AG04449 (cell line): ENCODE measurements at regions not wholly inside any gene's neighbourhood (a gene's known extent, or its start where the extent isn't known, plus 50 kb on each side); places are given as distances from the start of the nearest gene placed in this dataset.
"Not testable (repeated sequence)": the region's sequence is repeated elsewhere in the genome, so short reads cannot be mapped to it uniquely, and the experiment has no call there.

Experiments
- CTCF ChIA-PET: fragments of 350-600 bp; formaldehyde crosslinking; extraction: SDS; loops from one replicate; lab custom pipeline; 2021; ENCODE audit warnings: antibody characterized with exemption; lab: Yijun Ruan, JAX
- POLR2A ChIA-PET: fragments of 400-600, 350-600 bp; formaldehyde crosslinking; extraction: SDS; loops from one replicate; lab custom pipeline; 2020; ENCODE audit warnings: antibody characterized with exemption, inconsistent platforms; lab: Yijun Ruan, JAX
- DNase-seq: peaks from one replicate; pipeline ENCODE4 v3.0.0-alpha.2; 2010; ENCODE audit warnings: low read depth, low spot score
- H3K4me3 ChIP-seq: 2 replicates; pipeline ENCODE4 v1.5.1; 2011; ENCODE audit warnings: low read depth, mild to moderate bottlenecking, control low read depth, low read length
- TF ChIP-seq, protein P1 (sequence below): IDR thresholded peaks from one replicate; pipeline ENCODE4 v1.5.1; 2011; ENCODE audit warnings: mild to moderate bottlenecking, moderate library complexity, low read length, control low read depth, inconsistent platforms; ENCODE audit not compliant: insufficient read depth; ENCODE audit errors: missing control alignments

DNA sequence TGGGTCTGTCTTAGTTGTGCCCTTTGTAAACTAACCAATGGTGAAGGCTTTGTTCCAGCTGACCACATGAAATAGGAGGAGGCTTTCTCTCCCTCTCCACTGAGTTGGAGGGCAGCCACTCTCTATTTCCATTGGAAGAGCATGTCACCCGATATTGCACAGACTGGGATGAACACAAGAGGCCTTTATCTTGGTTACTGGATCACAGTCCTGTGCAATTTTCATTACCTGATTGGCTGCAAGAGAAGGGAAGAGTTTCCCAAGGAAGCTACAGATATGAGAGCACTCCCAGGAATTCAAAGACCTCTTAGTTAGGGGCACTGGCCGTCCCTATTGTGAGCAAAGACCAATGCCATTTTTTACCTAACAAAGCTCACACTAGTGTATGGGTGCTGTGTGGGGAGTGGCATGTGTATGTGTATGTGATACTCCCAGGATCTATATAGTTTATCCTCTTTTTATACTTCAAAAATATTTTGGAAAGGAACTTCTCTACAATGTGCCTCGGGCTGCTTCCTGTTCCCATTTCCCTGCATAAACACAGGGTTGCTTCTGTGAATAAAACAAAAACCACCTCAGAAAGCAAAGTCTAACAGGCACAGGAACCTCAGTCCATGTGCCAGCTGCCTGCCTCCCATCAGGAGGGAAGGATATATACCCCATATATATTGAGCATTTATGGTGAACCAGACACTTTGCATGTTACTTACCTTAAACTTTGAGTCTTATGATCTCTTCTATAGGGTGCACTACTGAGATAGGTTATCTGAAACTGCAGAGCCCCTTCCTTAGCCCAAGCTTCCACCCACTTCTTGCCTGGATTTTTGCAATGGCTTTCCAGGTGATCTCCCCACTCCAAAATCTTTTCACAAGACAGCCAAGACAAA, 126.5 kb downstream of the RASSF10 start:
- ChIA-PET POLR2A (no interaction called here), CTCF (interaction anchor here (2.2 kb wide), 1 partner anchor 171 kb away, joined by 5 read pairs; no protein-coding TSS in a partner anchor)
- DNase-seq = peak; percentile 49
- H3K4me3 ChIP-seq = no peak overlapping the region
- TF ChIP-seq, protein P1, sequence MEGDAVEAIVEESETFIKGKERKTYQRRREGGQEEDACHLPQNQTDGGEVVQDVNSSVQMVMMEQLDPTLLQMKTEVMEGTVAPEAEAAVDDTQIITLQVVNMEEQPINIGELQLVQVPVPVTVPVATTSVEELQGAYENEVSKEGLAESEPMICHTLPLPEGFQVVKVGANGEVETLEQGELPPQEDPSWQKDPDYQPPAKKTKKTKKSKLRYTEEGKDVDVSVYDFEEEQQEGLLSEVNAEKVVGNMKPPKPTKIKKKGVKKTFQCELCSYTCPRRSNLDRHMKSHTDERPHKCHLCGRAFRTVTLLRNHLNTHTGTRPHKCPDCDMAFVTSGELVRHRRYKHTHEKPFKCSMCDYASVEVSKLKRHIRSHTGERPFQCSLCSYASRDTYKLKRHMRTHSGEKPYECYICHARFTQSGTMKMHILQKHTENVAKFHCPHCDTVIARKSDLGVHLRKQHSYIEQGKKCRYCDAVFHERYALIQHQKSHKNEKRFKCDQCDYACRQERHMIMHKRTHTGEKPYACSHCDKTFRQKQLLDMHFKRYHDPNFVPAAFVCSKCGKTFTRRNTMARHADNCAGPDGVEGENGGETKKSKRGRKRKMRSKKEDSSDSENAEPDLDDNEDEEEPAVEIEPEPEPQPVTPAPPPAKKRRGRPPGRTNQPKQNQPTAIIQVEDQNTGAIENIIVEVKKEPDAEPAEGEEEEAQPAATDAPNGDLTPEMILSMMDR = no peak

DNA sequence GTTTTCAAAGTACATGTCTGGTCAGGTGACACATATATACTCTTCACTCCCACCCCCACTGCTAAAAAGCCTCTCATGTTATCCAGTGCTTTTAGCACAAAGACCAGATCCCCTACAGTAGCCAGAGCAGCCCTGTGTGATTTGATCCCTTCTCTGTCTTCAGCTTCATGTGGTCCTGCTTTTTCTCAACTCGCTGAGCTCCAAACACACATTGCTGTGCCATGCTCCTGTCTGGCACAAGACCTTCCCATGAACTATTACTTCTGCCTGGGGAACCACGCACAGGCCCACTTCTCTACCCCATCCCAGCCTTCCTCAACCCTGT, 127.1 kb downstream of the RASSF10 start:
- TF ChIP-seq, protein P1 = no peak
- POLR2A ChIA-PET = no interaction called here
- CTCF ChIA-PET = interaction anchor here (2.2 kb wide), 1 partner anchor 172 kb away, joined by 5 read pairs; no protein-coding TSS in a partner anchor
- DNase-seq = no peak
- H3K4me3 ChIP-seq = no peak overlapping the region

DNA sequence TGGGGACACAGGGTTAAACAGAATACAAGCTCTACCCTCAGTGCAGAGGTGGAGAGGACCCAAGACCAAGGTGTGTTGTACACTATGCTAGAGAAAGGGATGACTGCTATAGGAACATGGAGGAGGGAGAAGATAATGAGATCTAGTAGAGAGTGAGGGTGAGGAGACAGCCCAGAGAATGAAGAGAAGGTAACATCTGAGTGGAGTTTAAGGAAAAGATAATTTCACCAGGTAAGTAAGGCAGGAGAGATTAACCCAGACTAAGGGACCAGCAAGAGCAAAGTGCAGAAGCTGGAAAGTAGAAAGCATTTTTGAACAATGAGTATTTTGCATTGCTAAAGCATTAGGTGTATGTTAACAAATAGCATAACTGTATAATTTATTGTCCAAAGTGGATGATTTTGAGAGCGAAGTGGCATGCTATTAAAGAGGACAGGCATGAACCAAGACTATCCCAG, 128.8 kb downstream of the RASSF10 start:
- TF ChIP-seq, protein P1 = no peak
- POLR2A ChIA-PET = no interaction called here
- H3K4me3 ChIP-seq = no peak overlapping the region
- CTCF ChIA-PET = interaction anchor here (1.1 to 2.2 kb wide), 3 partner anchors 171 to 180 kb away, joined by 3 to 5 read pairs (median 4); no protein-coding TSS in a partner anchor
- DNase-seq = no peak

DNA sequence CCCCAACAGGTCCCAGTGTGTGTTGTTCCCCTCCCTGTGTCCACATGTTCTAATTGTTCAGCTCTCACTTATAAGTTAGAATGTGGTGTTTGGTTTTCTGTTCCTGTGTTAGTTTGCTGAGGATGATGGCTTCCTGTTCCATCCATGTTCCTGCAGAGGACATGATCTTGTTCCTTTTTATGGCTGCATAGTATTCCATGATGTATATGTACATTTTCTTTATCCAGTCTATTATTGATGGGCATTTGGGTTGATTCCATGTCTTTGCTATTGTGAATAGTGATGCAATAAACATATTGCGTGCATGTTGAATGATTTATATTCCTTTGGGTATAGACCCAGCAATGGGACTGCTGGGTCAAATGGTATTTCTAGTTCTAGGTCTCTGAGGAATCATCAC, 130.0 kb downstream of the RASSF10 start:
- POLR2A ChIA-PET, H3K4me3 ChIP-seq, DNase-seq: not testable (repeated sequence)
- CTCF ChIA-PET = interaction anchor here (1.1 to 2.3 kb wide), 2 partner anchors 172 to 174 kb away, joined by 4 to 7 read pairs; no protein-coding TSS in a partner anchor

DNA sequence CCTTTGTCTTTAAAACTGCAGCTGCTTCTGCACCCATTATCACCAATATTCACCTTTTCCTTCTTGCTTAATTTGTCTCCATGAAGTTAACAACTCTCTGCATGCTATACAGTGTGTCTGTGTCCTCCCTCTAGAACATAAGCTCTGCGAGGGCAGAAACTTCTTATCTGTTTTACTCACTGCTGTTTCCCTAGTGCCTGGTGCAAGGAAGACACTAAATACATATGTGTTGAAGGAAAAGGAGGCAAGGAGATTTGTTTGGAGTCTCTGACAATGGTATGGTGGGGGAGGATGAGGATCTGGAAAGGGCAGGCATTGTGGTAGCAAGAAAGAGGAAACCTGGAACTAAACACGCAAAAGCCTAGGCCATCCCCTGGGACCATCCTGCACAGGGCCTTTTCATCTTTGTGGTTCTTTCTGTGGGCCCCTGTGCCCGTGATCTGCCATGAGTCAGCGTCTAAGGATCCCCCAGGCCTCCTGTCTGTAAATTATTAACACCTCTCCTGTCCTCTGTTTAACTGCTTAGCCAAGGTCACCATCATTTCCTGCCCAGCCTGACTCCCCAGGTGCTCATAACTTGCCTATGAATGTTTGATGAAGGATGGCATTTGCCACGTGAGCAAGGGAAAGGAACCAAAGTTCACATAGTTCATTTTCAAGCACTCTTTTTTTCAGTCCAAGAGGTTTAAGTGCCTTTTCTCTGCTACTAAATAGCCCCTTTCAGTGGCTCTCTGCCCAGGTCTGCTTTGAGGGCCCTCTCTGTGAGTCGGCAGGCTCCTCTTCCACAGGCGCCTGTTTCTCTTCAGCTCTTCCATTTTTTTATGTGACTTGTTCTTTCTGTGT, 131.1 kb downstream of the RASSF10 start:
- DNase-seq = no peak
- ChIA-PET POLR2A (no interaction called here), CTCF (interaction anchor here (0.7 to 2.3 kb wide), 4 partner anchors 9 to 177 kb away, joined by 4 to 7 read pairs (median 4); no protein-coding TSS in a partner anchor)
- H3K4me3 ChIP-seq = no peak overlapping the region
- TF ChIP-seq, protein P1 = no peak

DNA sequence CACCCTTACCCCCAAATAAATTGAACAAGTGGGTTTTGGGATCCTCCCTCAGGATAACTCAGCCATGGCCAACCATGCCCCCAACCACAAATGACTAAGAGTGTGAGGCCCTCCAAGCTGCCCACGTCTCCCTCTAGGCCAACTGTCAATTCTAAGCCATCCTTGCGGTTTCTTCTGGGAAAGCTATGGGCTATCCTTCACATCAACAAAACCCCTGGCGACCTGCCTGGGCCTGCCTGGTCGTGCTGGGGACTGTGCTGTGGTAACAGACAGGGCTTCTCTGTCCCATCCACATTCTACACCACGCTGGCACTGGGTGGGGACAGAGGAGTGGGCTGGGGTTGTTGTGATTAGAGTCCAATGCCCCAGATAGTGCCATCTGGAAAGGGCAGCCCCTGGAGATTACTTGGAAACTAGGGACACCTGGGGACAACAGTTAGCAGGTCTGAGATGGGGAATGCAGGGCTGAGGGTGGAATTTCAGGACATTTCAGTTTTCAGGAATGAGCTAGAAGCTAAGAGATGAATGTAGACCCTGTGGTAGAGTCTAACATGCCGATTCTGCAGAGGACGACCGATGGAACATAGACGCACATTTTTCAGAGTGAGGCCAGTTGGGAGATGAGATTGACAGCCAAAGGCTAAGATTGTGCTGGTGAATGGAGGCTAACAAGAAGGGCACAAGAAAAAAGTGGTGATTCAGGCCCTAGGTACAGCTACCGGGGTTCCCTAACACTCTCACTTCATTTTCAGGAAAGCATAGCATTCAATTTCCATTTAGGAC, 131.9 kb downstream of the RASSF10 start:
- ChIA-PET CTCF (interaction anchor here (0.7 to 2.8 kb wide), 6 partner anchors 9 to 178 kb away, joined by 4 to 18 read pairs (median 4); no protein-coding TSS in a partner anchor), POLR2A (no interaction called here)
- no peak for DNase-seq
- H3K4me3 ChIP-seq = no peak overlapping the region
- TF ChIP-seq, protein P1 = no peak
